HepG2 (cell line): ENCODE measurements at regions not wholly inside any gene's neighbourhood (a gene's known extent, or its start where the extent isn't known, plus 50 kb on each side); places are given as distances from the start of the nearest gene placed in this dataset.

Experiments
- ATAC-seq: fragments of 200-7000 bp; cut with Tn5 transposase; 3 replicates; pipeline ENCODE4 v1.9.1; 2020; ENCODE audit warnings: mild to moderate bottlenecking, moderate library complexity
- BruUV-seq: library from RNA; stranded (reverse); fragments of 400-500 nt; replicated peaks from 2 replicates; lab custom pipeline; 2021; lab: Mats Ljungman, UMichigan
- CTCF ChIA-PET: fragments of 300-600 bp; formaldehyde crosslinking; extraction: SDS; loops from one replicate; lab custom pipeline; 2021; ENCODE audit warnings: low total read pairs, inconsistent platforms, low intra/inter-chr PET ratio; lab: Yijun Ruan, JAX
- POLR2A ChIA-PET: fragments of 350-600 bp; sonication (Branson Sonifier 250); formaldehyde crosslinking; loops from one replicate; lab custom pipeline; 2020; ENCODE audit warnings: antibody characterized with exemption, inconsistent platforms; lab: Yijun Ruan, JAX
- DNase-seq: peaks from one replicate; pipeline ENCODE4 v3.0.0-alpha.2; 2015; ENCODE audit warnings: low spot score
- FAIRE-seq: peaks from 3 replicates; lab custom pipeline; 2011; peaks lifted over from hg19 to GRCh38; lab: Jason Lieb, UNC
- H2AFZ ChIP-seq: one replicate; pipeline ENCODE4 v1.6.1; 2011; ENCODE audit warnings: low read length, inconsistent platforms
- H3K27ac ChIP-seq: fragments of 300-600 bp; 3 replicates; pipeline ENCODE4 v1.8.0; 2011; ENCODE audit warnings: mixed run types, mild to moderate bottlenecking, mixed read lengths, low read length, inconsistent platforms; ENCODE audit not compliant: insufficient read depth; ENCODE audit errors: extremely low read length
- H3K27me3 ChIP-seq, 2 experiments: fragments of 200-600 bp in 1 of 2; 2 replicates in 1 of 2; 3 replicates in 1 of 2; pipeline versions ENCODE4 v1.6.0 to v1.8.0; 2011; ENCODE audit warnings: low read length in 2 of 2, mild to moderate bottlenecking in 2 of 2, moderate library complexity in 2 of 2, inconsistent platforms in 1 of 2; ENCODE audit not compliant: insufficient read depth in 2 of 2, control insufficient read depth in 1 of 2
- H3K36me3 ChIP-seq, 2 experiments: fragments of 200-600 bp in 1 of 2; replicated peaks in 1 of 2; 2 replicates in 1 of 2; 3 replicates in 1 of 2; pipeline versions ENCODE4 v1.5.1 to v1.8.0; 2011; ENCODE audit warnings: low read length in 2 of 2, inconsistent platforms in 1 of 2; ENCODE audit not compliant: insufficient read depth in 2 of 2, control insufficient read depth in 1 of 2
- H3K4me1 ChIP-seq: 2 replicates; pipeline ENCODE4 v1.5.1; 2012; ENCODE audit warnings: low read length, inconsistent platforms; ENCODE audit not compliant: insufficient read depth
- H3K4me2 ChIP-seq: 2 replicates; pipeline ENCODE4 v1.6.0; 2011; ENCODE audit warnings: low read depth, low read length, inconsistent platforms
- H3K4me3 ChIP-seq, 3 experiments: fragments of 200-600 bp in 1 of 3; sonication (generic), shearing (Covaris generic) in 1 of 3; replicated peaks in 1 of 3; 2 replicates each; pipeline ENCODE4 v1.5.1; 2011 to 2016; ENCODE audit warnings: low read length in 3 of 3, inconsistent platforms in 2 of 3, low read depth in 2 of 3, mild to moderate bottlenecking in 2 of 3, control low read depth in 1 of 3, mixed read lengths in 1 of 3; ENCODE audit not compliant: insufficient read depth in 1 of 3
- H3K79me2 ChIP-seq: one replicate; pipeline ENCODE4 v1.6.1; 2011; ENCODE audit warnings: low read length, inconsistent platforms; ENCODE audit not compliant: insufficient read depth
- H3K9ac ChIP-seq: 2 replicates; pipeline ENCODE4 v1.6.0; 2011; ENCODE audit warnings: mild to moderate bottlenecking, low read depth, low read length, inconsistent platforms; ENCODE audit not compliant: insufficient read depth
- H3K9me3 ChIP-seq: 2 replicates; pipeline ENCODE4 v1.5.1; 2012; ENCODE audit warnings: mild to moderate bottlenecking, low read length
- H4K20me1 ChIP-seq: 2 replicates; pipeline ENCODE4 v1.6.0; 2011; ENCODE audit warnings: inconsistent platforms, mild to moderate bottlenecking, low read length, moderate library complexity; ENCODE audit not compliant: insufficient read depth
- CBX2 ChIP-seq, 2 experiments: fragments of 200-600 bp in 1 of 2; sonication (generic); formaldehyde crosslinking in 1 of 2; IDR thresholded peaks; 2 replicates each; pipeline versions ENCODE4 v1.7.0 to v1.8.1; 2018 to 2022; ENCODE audit warnings: low read depth in 2 of 2, low read length in 1 of 2, mild to moderate bottlenecking in 1 of 2, missing genetic modification reagents in 1 of 2
- MED13 ChIP-seq: sonication (generic); formaldehyde crosslinking; IDR thresholded peaks from 2 replicates; pipeline ENCODE4 v1.5.0; 2020; ENCODE audit warnings: missing genetic modification reagents
- NFYB ChIP-seq: sonication (generic); formaldehyde crosslinking; IDR thresholded peaks from 2 replicates; pipeline ENCODE4 v1.4.0; 2020; ENCODE audit warnings: missing genetic modification reagents
- RFX1 ChIP-seq: fragments of 450-650 bp; IDR thresholded peaks from 2 replicates; pipeline ENCODE4 v1.6.1; 2017
- TARDBP ChIP-seq: sonication (generic); formaldehyde crosslinking; IDR thresholded peaks from 2 replicates; pipeline ENCODE4 v1.8.0; 2022; ENCODE audit warnings: mild to moderate bottlenecking, missing genetic modification reagents
- TCF7 ChIP-seq: sonication (generic); IDR thresholded peaks from 2 replicates; pipeline ENCODE4 v1.6.1; 2016; ENCODE audit warnings: antibody characterized with exemption, low read depth
- U2AF1 ChIP-seq: fragments of 200-400 bp; formaldehyde crosslinking; optimal IDR thresholded peaks from 2 replicates; pipeline ENCODE3; 2017; ENCODE audit warnings: mild to moderate bottlenecking, low read depth, low read length
- ZFP1 ChIP-seq: IDR thresholded peaks from 2 replicates; pipeline ENCODE4 v1.6.1; 2016
- ZNF333 ChIP-seq: sonication (generic); formaldehyde crosslinking; IDR thresholded peaks from 2 replicates; pipeline ENCODE4 v1.4.0; 2020; ENCODE audit warnings: mild to moderate bottlenecking, missing genetic modification reagents, borderline replicate concordance
- ZNF564 ChIP-seq: sonication (generic); formaldehyde crosslinking; IDR thresholded peaks from 2 replicates; pipeline ENCODE4 v1.8.1; 2023; ENCODE audit warnings: mild to moderate bottlenecking, missing genetic modification reagents
- ZNF619 ChIP-seq: sonication (generic); formaldehyde crosslinking; IDR thresholded peaks from 2 replicates; pipeline ENCODE4 v1.4.0; 2020; ENCODE audit warnings: mild to moderate bottlenecking, missing genetic modification reagents
- ZSCAN29 ChIP-seq: sonication (generic); formaldehyde crosslinking; conservative IDR thresholded peaks from 2 replicates; pipeline ENCODE4 v1.4.0; 2020; ENCODE audit warnings: mild to moderate bottlenecking, missing genetic modification reagents
- WGBS: methylation state at CpG from one replicate; pipeline ENCODE4 v1.1.6; 2017; ENCODE audit warnings: low lambda C conversion rate; 5-methylcytosine and 5-hydroxymethylcytosine counted together
- in situ Hi-C: cut with HindIII; loops from 2 replicates; pipeline ENCODE4 v1.10.0; 2017; ENCODE audit warnings: low pct_unique_long_range_greater_than_20kb; ENCODE audit not compliant: extremely low pct_ligation_motif_present
- intact Hi-C: fragments of 100-400 bp; cut with micrococcal nuclease; formaldehyde crosslinking; loops from one replicate; pipeline ENCODE4 v1.10.0; 2022; ENCODE audit not compliant: unreplicated experiment
- TF ChIP-seq, protein P1 (sequence below): sonication (generic); formaldehyde crosslinking; IDR thresholded peaks from 2 replicates; pipeline ENCODE4 v1.8.0; 2022; ENCODE audit warnings: mild to moderate bottlenecking, missing genetic modification reagents, borderline replicate concordance
- TF ChIP-seq, protein P2 (sequence below): sonication (generic); formaldehyde crosslinking; IDR thresholded peaks from 2 replicates; pipeline ENCODE4 v1.8.0; 2022; ENCODE audit warnings: mild to moderate bottlenecking, missing genetic modification reagents; ENCODE audit not compliant: insufficient replicate concordance
- TF ChIP-seq, protein P3 (sequence below): sonication (generic); formaldehyde crosslinking; IDR thresholded peaks from 2 replicates; pipeline ENCODE4 v1.4.0; 2020; ENCODE audit warnings: mild to moderate bottlenecking, missing genetic modification reagents
- TF ChIP-seq, protein P4 (sequence below): sonication (generic); formaldehyde crosslinking; IDR thresholded peaks from 2 replicates; pipeline ENCODE4 v1.5.0; 2020; ENCODE audit warnings: missing genetic modification reagents, mild to moderate bottlenecking, borderline replicate concordance
- TF ChIP-seq, protein P5 (sequence below): sonication (generic); formaldehyde crosslinking; IDR thresholded peaks from 2 replicates; pipeline ENCODE4 v1.5.1; 2020; ENCODE audit warnings: missing genetic modification reagents, mild to moderate bottlenecking, borderline replicate concordance

DNA sequence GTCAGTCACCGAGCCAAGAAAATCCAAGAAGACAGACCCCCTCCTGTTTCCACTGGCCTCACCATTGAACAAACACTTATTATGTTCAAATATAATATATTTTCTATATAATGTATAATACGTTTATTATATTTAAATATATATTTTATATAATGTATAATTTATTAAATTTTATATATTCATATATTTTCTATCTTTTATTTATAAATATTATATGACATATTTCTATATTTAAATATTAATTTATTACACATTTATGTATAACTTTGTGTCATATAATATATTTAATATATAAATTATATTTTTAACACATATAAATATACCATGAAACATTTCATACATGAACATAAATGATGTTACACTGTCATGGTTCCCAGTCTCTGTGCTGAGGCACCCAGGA, 60.9 kb upstream of the RMDN2 start:
- no peaks in the 10 kb centered on the region for H3K9me3 ChIP-seq
- no TSS peak for BruUV-seq
- H2AFZ ChIP-seq, result no peak overlapping the region
- H3K27me3 ChIP-seq, result peaks cover 0 to 17% of the 10 kb centered on the region in 2 experiments; a peak in 2 of 5 replicates
- intact Hi-C loops, result no loop called here
- H4K20me1 ChIP-seq, result no peaks in the 10 kb centered on the region
- ChIA-PET CTCF (no interaction called here), POLR2A (no interaction called here)
- FAIRE-seq (no peak), ATAC-seq (no peak), DNase-seq (no peak)
- 5% methylated on average over 2 of the region's 2 CpGs for WGBS
- H3K4me1 ChIP-seq, result no peaks in the 10 kb centered on the region
- no peak overlapping the region for H3K9ac ChIP-seq
- no peaks in the 10 kb centered on the region for H3K36me3 ChIP-seq
- H3K27ac ChIP-seq, result no peak overlapping the region
- no peak overlapping the region for H3K4me3 ChIP-seq
- H3K4me2 ChIP-seq, result no peak overlapping the region
- H3K79me2 ChIP-seq, result no peaks in the 10 kb centered on the region
- in situ Hi-C loops, result no loop called here
- TF ChIP-seq ZFP1 (CRISPR knock-in tag) (no peak), ZNF619 (no peak), ZNF564 (no peak), ZSCAN29 (CRISPR knock-in tag) (no peak), RFX1 (no peak), MED13 (CRISPR knock-in tag) (no peak), NFYB (CRISPR knock-in tag) (no peak), TCF7 (no peak), ZNF333 (CRISPR knock-in tag) (no peak), U2AF1 (no peak), TARDBP (CRISPR knock-in tag) (no peak), CBX2 (IDR thresholded peaks at IDR 0.05; ENCODE audit: low read depth, low read length) (no peak), CBX2 (CRISPR knock-in tag; IDR thresholded peaks at IDR 0.05; ENCODE audit: low read depth) (no peak)
- TF ChIP-seq, protein P1, sequence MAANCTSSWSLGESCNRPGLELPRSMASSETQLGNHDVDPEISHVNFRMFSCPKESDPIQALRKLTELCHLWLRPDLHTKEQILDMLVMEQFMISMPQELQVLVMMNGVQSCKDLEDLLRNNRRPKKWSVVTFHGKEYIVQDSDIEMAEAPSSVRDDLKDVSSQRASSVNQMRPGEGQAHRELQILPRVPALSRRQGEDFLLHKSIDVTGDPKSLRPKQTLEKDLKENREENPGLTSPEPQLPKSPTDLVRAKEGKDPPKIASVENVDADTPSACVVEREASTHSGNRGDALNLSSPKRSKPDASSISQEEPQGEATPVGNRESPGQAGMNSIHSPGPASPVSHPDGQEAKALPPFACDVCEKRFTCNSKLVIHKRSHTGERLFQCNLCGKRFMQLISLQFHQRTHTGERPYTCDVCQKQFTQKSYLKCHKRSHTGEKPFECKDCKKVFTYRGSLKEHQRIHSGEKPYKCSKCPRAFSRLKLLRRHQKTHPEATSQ, result no peak
- TF ChIP-seq, protein P2, sequence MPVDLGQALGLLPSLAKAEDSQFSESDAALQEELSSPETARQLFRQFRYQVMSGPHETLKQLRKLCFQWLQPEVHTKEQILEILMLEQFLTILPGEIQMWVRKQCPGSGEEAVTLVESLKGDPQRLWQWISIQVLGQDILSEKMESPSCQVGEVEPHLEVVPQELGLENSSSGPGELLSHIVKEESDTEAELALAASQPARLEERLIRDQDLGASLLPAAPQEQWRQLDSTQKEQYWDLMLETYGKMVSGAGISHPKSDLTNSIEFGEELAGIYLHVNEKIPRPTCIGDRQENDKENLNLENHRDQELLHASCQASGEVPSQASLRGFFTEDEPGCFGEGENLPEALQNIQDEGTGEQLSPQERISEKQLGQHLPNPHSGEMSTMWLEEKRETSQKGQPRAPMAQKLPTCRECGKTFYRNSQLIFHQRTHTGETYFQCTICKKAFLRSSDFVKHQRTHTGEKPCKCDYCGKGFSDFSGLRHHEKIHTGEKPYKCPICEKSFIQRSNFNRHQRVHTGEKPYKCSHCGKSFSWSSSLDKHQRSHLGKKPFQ (CRISPR knock-in tag), result no peak
- TF ChIP-seq, protein P3, sequence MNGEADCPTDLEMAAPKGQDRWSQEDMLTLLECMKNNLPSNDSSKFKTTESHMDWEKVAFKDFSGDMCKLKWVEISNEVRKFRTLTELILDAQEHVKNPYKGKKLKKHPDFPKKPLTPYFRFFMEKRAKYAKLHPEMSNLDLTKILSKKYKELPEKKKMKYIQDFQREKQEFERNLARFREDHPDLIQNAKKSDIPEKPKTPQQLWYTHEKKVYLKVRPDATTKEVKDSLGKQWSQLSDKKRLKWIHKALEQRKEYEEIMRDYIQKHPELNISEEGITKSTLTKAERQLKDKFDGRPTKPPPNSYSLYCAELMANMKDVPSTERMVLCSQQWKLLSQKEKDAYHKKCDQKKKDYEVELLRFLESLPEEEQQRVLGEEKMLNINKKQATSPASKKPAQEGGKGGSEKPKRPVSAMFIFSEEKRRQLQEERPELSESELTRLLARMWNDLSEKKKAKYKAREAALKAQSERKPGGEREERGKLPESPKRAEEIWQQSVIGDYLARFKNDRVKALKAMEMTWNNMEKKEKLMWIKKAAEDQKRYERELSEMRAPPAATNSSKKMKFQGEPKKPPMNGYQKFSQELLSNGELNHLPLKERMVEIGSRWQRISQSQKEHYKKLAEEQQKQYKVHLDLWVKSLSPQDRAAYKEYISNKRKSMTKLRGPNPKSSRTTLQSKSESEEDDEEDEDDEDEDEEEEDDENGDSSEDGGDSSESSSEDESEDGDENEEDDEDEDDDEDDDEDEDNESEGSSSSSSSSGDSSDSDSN (CRISPR knock-in tag), result no peak
- TF ChIP-seq, protein P4, sequence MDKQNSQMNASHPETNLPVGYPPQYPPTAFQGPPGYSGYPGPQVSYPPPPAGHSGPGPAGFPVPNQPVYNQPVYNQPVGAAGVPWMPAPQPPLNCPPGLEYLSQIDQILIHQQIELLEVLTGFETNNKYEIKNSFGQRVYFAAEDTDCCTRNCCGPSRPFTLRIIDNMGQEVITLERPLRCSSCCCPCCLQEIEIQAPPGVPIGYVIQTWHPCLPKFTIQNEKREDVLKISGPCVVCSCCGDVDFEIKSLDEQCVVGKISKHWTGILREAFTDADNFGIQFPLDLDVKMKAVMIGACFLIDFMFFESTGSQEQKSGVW (CRISPR knock-in tag), result no peak
- TF ChIP-seq, protein P5, sequence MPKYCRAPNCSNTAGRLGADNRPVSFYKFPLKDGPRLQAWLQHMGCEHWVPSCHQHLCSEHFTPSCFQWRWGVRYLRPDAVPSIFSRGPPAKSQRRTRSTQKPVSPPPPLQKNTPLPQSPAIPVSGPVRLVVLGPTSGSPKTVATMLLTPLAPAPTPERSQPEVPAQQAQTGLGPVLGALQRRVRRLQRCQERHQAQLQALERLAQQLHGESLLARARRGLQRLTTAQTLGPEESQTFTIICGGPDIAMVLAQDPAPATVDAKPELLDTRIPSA (CRISPR knock-in tag), result no peak
